ENCODE measurements at regions not wholly inside any gene's neighbourhood (a gene's known extent, or its start where the extent isn't known, plus 50 kb on each side); places are given as distances from the start of the nearest gene placed in this dataset.

GRCh38 chr1:38577937-38578270 is 281.7 kb downstream of the RRAGC start:
- Histone ChIP-seq H3K9me3 (no peaks in the 10 kb centered on the region), H3K36me3 (ENCODE audit: low read depth) (no peaks in the 10 kb centered on the region), H3K4me3 (no peak overlapping the region), H3K4me1 (ENCODE audit: low read depth) (no peaks in the 10 kb centered on the region)
- ATAC-seq (no peak), DNase-seq (no peak)
- TF ChIP-seq CTCF (IDR thresholded peaks at IDR 0.05), result no peak
- intact Hi-C loops (cut with DNase I, micrococcal nuclease), result no loop called here

- no peak for TF ChIP-seq CTCF (IDR thresholded peaks at IDR 0.05)
- H3K4me1 ChIP-seq (ENCODE audit: low read depth), result no peaks in the 10 kb centered on the region
- no peaks in the 10 kb centered on the region for H3K36me3 ChIP-seq (ENCODE audit: low read depth)
- intact Hi-C loops (cut with DNase I, micrococcal nuclease), result no loop called here
- H3K9me3 ChIP-seq, result no peaks in the 10 kb centered on the region
- no peak for ATAC-seq
- H3K4me3 ChIP-seq, result no peak overlapping the region
- DNase-seq, result no peak
Measured at GRCh38 chr1:38577385-38577784, 282.2 kb downstream of the RRAGC start.

- intact Hi-C loops (cut with DNase I, micrococcal nuclease), result no loop called here
- no peak for DNase-seq
- H3K36me3 ChIP-seq (ENCODE audit: low read depth), result no peaks in the 10 kb centered on the region
- no peaks in the 10 kb centered on the region for H3K9me3 ChIP-seq
- H3K4me1 ChIP-seq (ENCODE audit: low read depth), result no peaks in the 10 kb centered on the region
- H3K4me3 ChIP-seq, result no peak overlapping the region
- no peak for ATAC-seq
- TF ChIP-seq CTCF (IDR thresholded peaks at IDR 0.05), result no peak
Measured at GRCh38 chr1:38576241-38576640, 283.3 kb downstream of the RRAGC start.

- ATAC-seq (no peak), DNase-seq (no peak)
- H3K4me1 ChIP-seq (ENCODE audit: low read depth), result no peaks in the 10 kb centered on the region
- no peaks in the 10 kb centered on the region for H3K36me3 ChIP-seq (ENCODE audit: low read depth)
- no peaks in the 10 kb centered on the region for H3K9me3 ChIP-seq
- no peak overlapping the region for H3K4me3 ChIP-seq
- TF ChIP-seq CTCF (IDR thresholded peaks at IDR 0.05), result no peak
- intact Hi-C loops (cut with DNase I, micrococcal nuclease), result no loop called here
Measured at GRCh38 chr1:38571726-38572125, 287.8 kb downstream of the RRAGC start.

GRCh38 chr1:38570657-38570975 is 289.0 kb downstream of the RRAGC start:
- ATAC-seq (no peak), DNase-seq (no peak)
- Histone ChIP-seq H3K4me3 (no peak overlapping the region), H3K9me3 (no peaks in the 10 kb centered on the region), H3K4me1 (ENCODE audit: low read depth) (no peaks in the 10 kb centered on the region), H3K36me3 (ENCODE audit: low read depth) (no peaks in the 10 kb centered on the region)
- no peak for TF ChIP-seq CTCF (IDR thresholded peaks at IDR 0.05)
- intact Hi-C loops (cut with DNase I, micrococcal nuclease), result no loop called here

DNA sequence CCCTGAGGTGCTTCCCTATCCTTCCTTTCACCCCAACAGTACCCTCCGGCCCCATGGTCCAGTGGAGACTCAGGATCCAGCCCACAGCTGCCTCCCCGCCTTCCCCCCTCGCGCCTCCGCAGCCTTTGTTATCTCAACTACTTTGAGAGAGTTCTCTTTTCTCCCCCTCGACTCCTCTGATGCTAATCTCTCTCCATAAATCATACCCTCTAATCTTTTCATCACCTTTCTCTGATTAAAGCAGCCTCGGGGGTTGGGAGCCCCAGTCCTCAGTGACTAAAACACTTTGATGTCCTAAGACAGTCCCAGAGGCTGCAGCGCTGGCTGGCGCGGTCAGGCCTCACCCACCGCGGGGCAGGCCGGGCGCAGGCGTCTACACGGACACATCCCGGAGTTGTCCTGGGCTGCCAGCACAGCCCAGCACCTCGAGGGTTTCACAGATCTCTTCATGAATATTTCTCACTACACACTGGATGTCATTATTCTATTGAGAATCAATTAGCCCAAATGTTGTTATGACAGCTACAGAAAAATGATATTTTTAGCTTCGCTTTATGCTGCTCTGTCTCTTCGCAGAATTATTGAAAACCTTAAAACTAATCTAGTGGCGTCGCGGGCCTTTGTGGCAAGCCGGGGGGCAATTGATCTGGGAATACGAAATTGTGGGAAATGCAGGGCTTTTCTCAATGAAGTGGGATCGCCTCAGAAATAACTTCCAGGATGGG is 289.5 kb downstream of the RRAGC start:
- no peak for TF ChIP-seq CTCF (IDR thresholded peaks at IDR 0.05)
- H3K4me1 ChIP-seq (ENCODE audit: low read depth), result no peaks in the 10 kb centered on the region
- ATAC-seq (no peak), DNase-seq (no peak)
- no peak overlapping the region for H3K4me3 ChIP-seq
- intact Hi-C loops (cut with DNase I, micrococcal nuclease), result no loop called here
- no peaks in the 10 kb centered on the region for H3K9me3 ChIP-seq
- no peaks in the 10 kb centered on the region for H3K36me3 ChIP-seq (ENCODE audit: low read depth)

Measured in mucosa of descending colon (tissue), 3 donors.